ENCODE measurements at regions not wholly inside any gene's neighbourhood (a gene's known extent, or its start where the extent isn't known, plus 50 kb on each side); places are given as distances from the start of the nearest gene placed in this dataset.

- no peak for DNase-seq
Measured at GRCh38 chr11:133693110-133693509, 152.2 kb downstream of the SPATA19 start.

DNA sequence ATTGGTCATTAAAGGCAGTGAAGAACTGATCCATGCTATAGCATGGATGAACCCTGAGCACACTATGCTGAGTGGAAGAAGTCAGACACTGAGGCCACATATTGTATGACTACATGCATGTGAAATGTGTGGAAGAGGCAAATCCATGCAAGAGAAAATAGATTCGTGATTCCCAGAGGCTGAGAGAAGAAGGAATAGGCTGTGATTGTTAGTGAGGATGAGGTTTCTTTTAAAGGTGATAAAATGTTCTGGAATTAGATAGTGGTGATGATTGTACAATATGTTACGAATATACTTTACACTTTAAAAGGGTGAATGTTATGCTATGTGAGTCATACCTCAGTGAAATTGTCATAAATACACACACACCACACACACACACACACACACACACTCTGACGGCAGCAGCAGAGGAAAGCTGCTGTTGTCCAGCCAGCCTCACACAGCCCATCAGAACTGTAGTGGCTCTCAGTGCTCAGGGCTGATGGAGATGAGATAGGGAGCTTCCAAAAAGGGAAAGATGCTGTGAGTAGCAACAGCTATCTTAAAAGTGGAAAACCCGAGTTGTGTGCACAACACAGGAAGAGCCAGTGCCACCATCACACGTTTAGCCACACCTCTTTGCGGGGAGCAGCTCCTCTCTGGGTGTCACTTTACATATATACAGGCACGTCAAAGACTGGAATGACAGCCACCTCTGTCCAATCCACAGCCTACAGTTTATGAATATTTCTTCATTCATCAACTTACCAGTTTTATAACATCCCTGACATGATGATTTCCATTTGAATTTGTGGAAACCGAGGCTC, 153.0 kb downstream of the SPATA19 start:
- DNase-seq: no peak

GRCh38 chr11:133687781-133688180, 155.5 kb upstream of the OPCML start:
- no peak for DNase-seq

DNA sequence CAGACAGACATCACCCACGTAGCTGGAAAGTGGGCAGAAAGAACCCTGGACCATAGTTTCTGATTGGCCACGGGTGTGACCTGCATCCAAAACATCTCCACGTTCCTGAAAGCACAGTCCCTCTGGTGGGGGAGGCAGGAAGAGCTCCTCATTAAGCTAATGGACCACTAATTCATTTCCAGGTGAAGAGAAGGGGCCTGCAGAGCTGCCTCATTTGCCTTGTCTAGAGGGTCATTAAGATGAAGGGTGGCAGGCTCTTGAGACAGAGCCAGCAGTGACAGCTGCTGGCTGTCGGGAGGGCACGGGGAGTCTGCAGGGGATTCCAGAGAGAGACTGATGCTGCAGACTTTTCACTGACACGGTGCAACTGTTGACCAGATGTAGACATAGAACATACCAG, 149.6 kb upstream of the OPCML start:
- peak; percentile 87 for DNase-seq

- no peak for DNase-seq
Measured at GRCh38 chr11:133679896-133680295, 147.6 kb upstream of the OPCML start.

DNA sequence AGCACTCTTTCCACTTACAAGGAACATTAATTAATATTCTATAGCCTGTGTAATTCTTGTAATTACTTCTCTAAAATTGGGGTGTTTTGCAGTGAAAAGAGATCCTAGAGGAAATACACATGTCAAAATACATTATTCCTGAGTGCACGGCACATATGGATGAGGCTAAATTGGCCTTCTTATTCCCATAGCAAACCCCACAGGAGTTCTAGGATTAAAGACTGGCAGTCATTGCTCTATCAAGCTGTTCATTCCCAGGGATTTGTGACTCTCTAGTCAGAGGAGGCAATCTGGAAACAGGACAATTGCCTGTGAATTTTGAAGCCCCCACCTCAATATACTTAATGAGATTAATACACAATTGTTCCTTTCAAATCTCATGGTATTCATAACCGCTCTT, 145.9 kb upstream of the OPCML start:
- peak; percentile 76 for DNase-seq

GRCh38 chr11:133677387-133677786, 145.1 kb upstream of the OPCML start:
- DNase-seq: no peak

DNA sequence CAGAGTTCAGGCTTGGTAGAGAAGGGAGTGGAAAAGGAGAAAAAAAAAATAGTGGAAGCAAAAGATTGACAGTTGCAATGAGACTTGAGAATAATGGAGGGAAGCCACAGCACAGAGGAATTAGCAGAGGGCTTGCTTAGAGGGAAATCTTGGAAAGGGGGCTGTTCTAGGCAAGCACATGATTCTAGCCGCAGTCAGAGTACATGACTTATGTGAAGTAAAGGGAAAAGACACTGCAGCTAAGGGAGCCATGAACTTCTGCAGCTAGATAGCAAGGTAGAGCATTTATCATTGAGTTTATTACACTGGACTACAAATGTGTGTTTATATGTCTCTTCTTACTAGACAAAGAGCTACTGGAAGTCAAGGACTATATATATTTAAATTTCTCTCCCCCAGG, 144.0 kb upstream of the OPCML start:
- DNase-seq: no peak

- DNase-seq: no peak
Measured at GRCh38 chr11:133669371-133670053, 137.2 kb upstream of the OPCML start.

GRCh38 chr11:133663135-133663985, 131.1 kb upstream of the OPCML start:
- no peak for DNase-seq

DNA sequence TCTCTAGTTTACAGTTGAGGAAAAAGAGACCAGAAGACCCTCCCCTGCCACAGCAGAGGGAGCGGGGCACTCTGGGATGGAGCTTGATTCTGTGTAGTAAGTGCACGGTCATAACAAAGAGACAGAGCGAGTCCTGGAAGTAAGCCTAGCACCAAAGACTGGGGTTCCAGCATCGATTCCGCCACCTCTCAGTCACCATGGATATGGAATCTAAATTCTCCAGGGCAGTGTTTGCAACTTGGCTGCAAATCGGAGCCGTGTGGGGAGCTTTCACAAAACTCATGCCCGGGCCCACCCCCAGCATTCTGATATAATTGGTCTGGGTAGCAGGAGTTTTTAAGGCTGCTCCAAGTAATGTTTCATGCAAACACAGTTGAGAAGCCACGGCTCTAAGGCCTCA, 129.5 kb upstream of the OPCML start:
- no peak for DNase-seq

DNA sequence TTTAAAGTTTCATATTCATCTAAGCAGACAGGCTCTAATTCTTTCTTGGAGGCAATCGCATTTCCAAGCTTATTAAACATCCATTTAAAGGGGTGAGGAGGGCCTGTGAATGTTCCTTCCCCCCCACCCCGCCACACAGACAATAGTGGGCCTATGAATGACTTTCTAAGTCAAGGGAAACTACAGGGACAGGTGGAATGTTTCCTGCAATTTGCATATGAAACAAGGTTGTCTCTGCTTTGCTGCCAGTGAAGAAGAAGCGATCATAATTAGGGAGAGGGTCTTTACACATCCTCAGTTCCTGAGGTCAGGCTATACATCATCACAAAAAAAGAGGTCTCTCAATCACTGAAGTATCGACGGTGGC, 127.9 kb upstream of the OPCML start:
- no peak for DNase-seq

- no peak for DNase-seq
Measured at GRCh38 chr11:133659538-133660201, 127.4 kb upstream of the OPCML start.

- no peak for DNase-seq
Measured at GRCh38 chr11:133657054-133657453, 124.8 kb upstream of the OPCML start.

DNA sequence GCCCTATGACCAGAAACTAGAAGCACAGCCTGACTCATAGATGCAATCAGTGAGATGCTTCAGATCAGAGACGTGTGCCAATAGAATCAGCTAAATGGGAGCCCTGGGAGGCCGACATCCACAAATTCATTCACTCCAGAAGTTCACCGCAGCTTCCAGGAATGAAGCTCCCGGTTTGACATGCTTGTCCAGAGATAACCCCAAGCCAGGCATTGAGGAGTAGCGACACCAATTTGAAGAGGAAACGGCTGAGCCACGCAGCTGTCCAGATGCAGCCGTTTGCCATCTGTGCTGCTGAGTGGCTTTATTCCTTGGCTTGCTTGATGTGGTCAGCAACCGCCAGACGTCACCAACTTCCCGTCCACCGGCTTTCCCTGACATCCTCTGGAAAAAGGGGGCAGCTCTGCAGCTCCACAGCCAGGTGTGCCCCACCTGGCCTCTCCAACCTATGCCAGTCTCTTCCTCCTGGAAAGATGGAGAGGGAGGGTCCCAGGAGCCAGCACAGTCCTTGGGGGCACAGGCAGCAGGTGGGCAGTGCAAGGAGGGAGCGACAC, 123.9 kb upstream of the OPCML start:
- DNase-seq: peak; percentile 45

DNA sequence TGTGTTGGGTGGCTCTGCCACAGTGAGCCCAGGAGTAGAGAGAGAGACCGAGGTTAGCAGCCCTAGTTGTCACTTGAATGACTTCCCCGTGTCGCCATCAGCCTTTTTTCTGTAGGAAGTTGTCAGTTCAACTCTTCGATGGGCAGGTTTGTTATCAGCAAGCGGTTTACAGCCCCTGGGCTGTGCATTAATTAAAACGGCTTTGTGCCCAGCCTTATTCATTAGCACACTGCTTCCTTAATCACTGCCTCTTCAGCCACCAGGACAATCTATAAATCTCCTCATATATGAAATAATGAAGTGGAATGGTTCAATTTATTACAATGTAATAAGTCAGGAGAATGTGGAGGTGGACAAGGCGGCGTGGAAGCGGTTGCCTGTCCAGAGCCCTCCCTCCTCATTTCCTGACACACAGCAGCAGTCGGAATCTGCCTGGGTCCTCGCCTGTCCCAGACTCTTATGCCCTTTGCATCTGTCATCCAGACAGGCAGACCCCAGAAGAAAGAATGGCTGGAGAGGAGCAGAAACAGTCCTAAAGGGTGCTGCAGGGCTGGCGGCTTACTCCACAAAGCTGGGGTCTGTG, 122.4 kb upstream of the OPCML start:
- DNase-seq: no peak

DNA sequence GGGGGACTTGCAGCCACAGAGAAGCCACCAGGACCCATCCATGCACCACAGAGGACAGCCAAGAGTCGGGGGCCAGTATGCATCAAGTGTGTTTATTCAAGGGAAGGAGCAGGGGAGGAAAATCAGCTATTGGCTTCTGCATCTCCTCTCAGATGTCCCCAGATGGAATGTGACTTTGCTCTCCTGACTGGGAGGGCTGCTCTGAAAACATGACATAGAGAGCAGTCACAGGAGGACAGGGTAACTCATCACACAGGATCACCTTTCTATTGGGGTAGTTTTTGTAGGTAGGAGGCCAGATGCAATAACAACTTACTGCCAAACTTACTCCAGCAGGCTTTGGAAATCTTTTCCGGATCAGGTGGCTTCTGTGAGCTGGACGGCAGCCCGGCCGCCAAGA, 121.0 kb upstream of the OPCML start:
- no peak for DNase-seq

GRCh38 chr11:133650082-133650481, 117.8 kb upstream of the OPCML start:
- no peak for DNase-seq

DNA sequence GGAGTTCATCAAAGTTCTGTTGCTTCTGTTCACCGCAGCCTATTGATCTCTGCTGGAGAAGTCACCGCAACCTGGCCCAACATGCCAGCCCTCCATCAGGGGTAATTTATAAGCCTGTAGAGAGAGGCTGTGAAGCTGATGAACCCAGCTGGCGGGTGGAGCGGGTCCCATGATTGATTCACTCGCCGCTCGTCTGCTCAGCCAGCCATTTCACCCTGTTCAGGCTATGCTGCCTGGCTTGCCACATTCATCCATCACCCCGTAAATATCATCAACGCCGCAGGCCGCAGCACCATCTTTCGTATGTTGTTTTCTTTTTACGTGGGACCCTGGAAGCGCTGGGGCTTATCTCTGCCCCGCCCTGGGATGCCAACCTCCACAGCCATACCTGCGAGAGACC, 116.7 kb upstream of the OPCML start:
- no peak for DNase-seq

DNA sequence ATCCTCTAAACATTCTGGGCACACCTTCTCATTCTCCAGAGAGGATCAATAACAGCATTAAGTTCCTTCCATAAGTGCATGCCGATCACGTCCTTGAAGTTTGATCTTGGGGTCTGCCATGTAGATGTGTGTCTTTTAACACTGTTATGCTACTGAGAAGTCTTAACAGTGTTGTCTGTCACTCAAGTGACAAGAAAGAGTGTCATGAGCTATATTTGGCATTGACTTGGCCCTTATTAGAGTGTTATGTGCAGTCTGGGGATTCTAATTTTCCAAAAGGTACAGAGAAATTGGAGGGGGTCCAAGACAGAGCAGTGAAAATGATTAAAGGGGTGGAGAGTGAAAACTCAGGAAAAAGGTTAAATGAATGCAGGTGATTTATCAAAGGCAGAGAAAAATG, 107.1 kb upstream of the OPCML start:
- DNase-seq: no peak

DNA sequence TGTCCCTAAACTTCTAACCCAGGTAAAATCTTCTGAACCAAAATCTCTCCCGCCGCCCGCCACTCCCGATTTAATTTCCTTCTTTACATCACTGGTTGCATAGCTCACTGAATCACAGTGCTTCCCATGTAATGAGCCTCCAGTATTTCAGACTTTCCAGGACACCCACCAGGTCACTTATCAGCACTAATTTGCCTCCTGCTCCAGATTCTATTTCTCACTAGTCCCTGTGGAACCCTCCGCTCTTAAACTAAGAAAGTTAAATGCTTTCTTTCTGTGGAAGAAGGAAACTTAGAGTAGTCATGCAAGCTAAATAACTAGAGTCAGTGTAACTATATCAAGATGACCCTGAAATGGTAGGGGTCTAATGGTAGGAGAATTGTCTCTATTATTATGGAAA, 106.6 kb upstream of the OPCML start:
- no peak for DNase-seq

- no peak for DNase-seq
Measured at GRCh38 chr11:133636711-133637355, 104.5 kb upstream of the OPCML start.

All from NCI-H524 treated with DMSO at 0.1 percent for 48 hours (cell line).